Mesendoderm (in vitro differentiated cells): ENCODE measurements at regions not wholly inside any gene's neighbourhood (a gene's known extent, or its start where the extent isn't known, plus 50 kb on each side); places are given as distances from the start of the nearest gene placed in this dataset.
"Not testable (repeated sequence)": the region's sequence is repeated elsewhere in the genome, so short reads cannot be mapped to it uniquely, and the experiment has no call there.

ENCODE experiments used
- DNase-seq: peaks from one replicate; pipeline ENCODE4 v3.0.0; 2013
- H2AK5ac ChIP-seq: 2 replicates; pipeline ENCODE4 v1.6.1; 2013; ENCODE audit warnings: low read length, inconsistent platforms
- H2BK120ac ChIP-seq: 2 replicates; pipeline ENCODE4 v1.6.1; 2013; ENCODE audit warnings: low read depth, mild to moderate bottlenecking, low read length, moderate library complexity, mixed read lengths
- H2BK15ac ChIP-seq: replicated peaks from 2 replicates; pipeline ENCODE4 v1.6.1; 2013; ENCODE audit warnings: low read depth, mild to moderate bottlenecking, moderate library complexity
- H2BK5ac ChIP-seq: 2 replicates; pipeline ENCODE4 v1.6.1; 2013; ENCODE audit warnings: low read length, inconsistent platforms
- H3K18ac ChIP-seq: 2 replicates; pipeline ENCODE4 v1.6.1; 2013; ENCODE audit warnings: mild to moderate bottlenecking, low read length, mixed read lengths
- H3K23ac ChIP-seq: one replicate; pipeline ENCODE4 v1.6.1; 2013; ENCODE audit warnings: low read length
- H3K27ac ChIP-seq: 2 replicates; pipeline ENCODE4 v1.5.1; 2013; ENCODE audit warnings: low read depth, mild to moderate bottlenecking, inconsistent platforms, low read length, moderate library complexity
- H3K27me3 ChIP-seq: 2 replicates; pipeline ENCODE4 v1.6.1; 2013; ENCODE audit warnings: low read length, control low read depth, mild to moderate bottlenecking, inconsistent platforms; ENCODE audit not compliant: insufficient read depth, poor library complexity
- H3K36me3 ChIP-seq: 2 replicates; pipeline ENCODE4 v1.6.1; 2013; ENCODE audit warnings: low read length, inconsistent platforms; ENCODE audit not compliant: control insufficient read depth, insufficient read depth
- H3K4ac ChIP-seq: one replicate; pipeline ENCODE4 v1.6.1; 2013; ENCODE audit warnings: low read depth, mild to moderate bottlenecking, low read length, moderate library complexity
- H3K4me1 ChIP-seq: 2 replicates; pipeline ENCODE4 v1.6.1; 2013; ENCODE audit warnings: low read depth, low read length, inconsistent platforms; ENCODE audit not compliant: control insufficient read depth
- H3K4me2 ChIP-seq: 2 replicates; pipeline ENCODE4 v1.6.1; 2013; ENCODE audit warnings: low read length
- H3K4me3 ChIP-seq: 2 replicates; pipeline ENCODE4 v1.5.1; 2013; ENCODE audit warnings: mild to moderate bottlenecking, low read length
- H3K56ac ChIP-seq: one replicate; pipeline ENCODE4 v1.6.1; 2013; ENCODE audit warnings: low read length
- H3K79me1 ChIP-seq: 2 replicates; pipeline ENCODE4 v1.6.1; 2013; ENCODE audit warnings: low read length, inconsistent platforms
- H3K79me2 ChIP-seq: 2 replicates; pipeline ENCODE4 v1.6.1; 2013; ENCODE audit warnings: mild to moderate bottlenecking, low read length; ENCODE audit not compliant: control insufficient read depth, insufficient read depth
- H3K9ac ChIP-seq: 2 replicates; pipeline ENCODE4 v1.6.1; 2013; ENCODE audit warnings: low read length, inconsistent platforms
- H4K5ac ChIP-seq: one replicate; pipeline ENCODE4 v1.6.1; 2013; ENCODE audit warnings: low read length
- H4K8ac ChIP-seq: one replicate; pipeline ENCODE4 v1.6.1; 2013; ENCODE audit warnings: low read depth, mild to moderate bottlenecking, control low read depth, low read length, moderate library complexity
- WGBS: extraction: QIAGEN DNeasy Blood & Tissue Kit; methylation state at CpG from one replicate; pipeline ENCODE4 v1.1.7; 2013; ENCODE audit warnings: low lambda C conversion rate, missing lambda C conversion rate; ENCODE audit not compliant: insufficient coverage; ENCODE audit errors: extremely low coverage; 5-methylcytosine and 5-hydroxymethylcytosine counted together

- DNase-seq, H3K79me1 ChIP-seq, H2BK120ac ChIP-seq, H3K27me3 ChIP-seq, H3K9ac ChIP-seq, H3K79me2 ChIP-seq, H2BK5ac ChIP-seq, H3K4me1 ChIP-seq, H3K4ac ChIP-seq, H3K27ac ChIP-seq, H3K56ac ChIP-seq, H2AK5ac ChIP-seq, H3K18ac ChIP-seq, H3K23ac ChIP-seq, H3K36me3 ChIP-seq, H4K5ac ChIP-seq, H4K8ac ChIP-seq, H3K4me2 ChIP-seq, H2BK15ac ChIP-seq, H3K4me3 ChIP-seq: not testable (repeated sequence)
- WGBS, result no CpG with 5 or more reads among the region's 18 CpGs
Observed at GRCh38 chr9:90221899-90222298, 420.7 kb downstream of the DIRAS2 start.

DNA sequence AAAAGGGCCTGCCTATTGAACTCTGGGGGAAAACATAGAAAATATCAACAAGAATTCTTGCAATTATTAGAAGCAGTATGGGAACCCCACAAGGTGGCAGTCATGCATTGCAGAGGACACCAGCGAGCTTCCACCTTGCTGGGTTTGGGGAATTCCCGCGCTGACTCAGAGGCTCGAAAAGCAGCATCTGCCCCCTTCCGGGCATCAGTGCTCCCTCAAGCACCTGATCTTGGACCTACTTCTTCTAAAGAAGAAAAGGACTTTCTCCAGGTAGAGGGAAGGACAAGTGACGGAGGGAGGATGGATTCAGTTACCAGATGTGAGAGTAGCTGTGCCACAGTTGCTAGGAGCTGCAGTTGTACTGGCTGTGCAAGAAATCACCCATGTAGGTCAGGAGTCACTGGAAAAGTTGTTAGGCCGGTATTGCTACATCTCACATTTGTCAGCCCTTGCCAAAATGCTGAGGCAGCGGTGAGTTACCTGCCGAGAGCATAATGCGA, 415.7 kb downstream of the DIRAS2 start:
- not testable (repeated sequence) for H3K4me3 ChIP-seq, H3K4me1 ChIP-seq, H4K5ac ChIP-seq, H3K79me1 ChIP-seq, H2AK5ac ChIP-seq, H3K27ac ChIP-seq, H3K23ac ChIP-seq, H3K36me3 ChIP-seq, H3K9ac ChIP-seq, H3K18ac ChIP-seq, H3K4ac ChIP-seq, H2BK120ac ChIP-seq, H3K27me3 ChIP-seq, H2BK15ac ChIP-seq, H3K56ac ChIP-seq, H2BK5ac ChIP-seq, H4K8ac ChIP-seq, H3K79me2 ChIP-seq, H3K4me2 ChIP-seq
- no CpG with 5 or more reads among the region's 10 CpGs for WGBS
- peak; percentile 70 for DNase-seq

DNA sequence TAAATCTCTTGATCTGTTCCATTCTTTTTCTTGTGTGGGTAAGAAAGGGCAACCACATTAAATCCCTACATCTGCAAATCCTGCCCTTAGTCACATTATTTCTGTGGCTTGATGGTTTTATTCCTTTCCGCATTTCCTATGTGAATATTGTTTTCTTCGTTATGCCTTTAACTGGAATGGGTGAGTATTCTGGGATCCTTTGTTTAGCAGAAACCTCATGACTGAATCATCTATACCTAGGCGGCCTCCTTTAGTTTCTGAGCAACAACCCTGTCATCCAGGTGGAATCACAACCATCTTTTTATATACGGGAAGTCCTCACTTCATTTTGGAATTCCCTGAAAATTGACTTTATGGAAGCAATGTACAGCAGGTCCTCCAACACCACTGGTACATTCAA, 409.5 kb downstream of the DIRAS2 start:
- H2AK5ac ChIP-seq, H4K5ac ChIP-seq, H3K18ac ChIP-seq, H3K27me3 ChIP-seq, H3K36me3 ChIP-seq, H3K23ac ChIP-seq, H2BK120ac ChIP-seq, H2BK15ac ChIP-seq, H2BK5ac ChIP-seq, H3K56ac ChIP-seq, H3K79me1 ChIP-seq, H3K4me2 ChIP-seq, H3K27ac ChIP-seq, H3K79me2 ChIP-seq, H4K8ac ChIP-seq, DNase-seq, H3K4me1 ChIP-seq, H3K4me3 ChIP-seq, H3K9ac ChIP-seq, H3K4ac ChIP-seq: not testable (repeated sequence)
- WGBS, result no CpG with 5 or more reads among the region's 4 CpGs

GRCh38 chr9:90240541-90240940, 402.1 kb downstream of the DIRAS2 start:
- no CpG with 5 or more reads among the region's 7 CpGs for WGBS
- no peak overlapping the region for H3K56ac ChIP-seq
- no peak overlapping the region for H3K4me3 ChIP-seq

GRCh38 chr9:90245661-90246060, 397.0 kb downstream of the DIRAS2 start:
- H3K18ac ChIP-seq, result no peak overlapping the region
- H4K5ac ChIP-seq, result no peak overlapping the region
- H3K56ac ChIP-seq, result no peak overlapping the region
- no peak overlapping the region for H2BK120ac ChIP-seq
- H2AK5ac ChIP-seq, result no peak overlapping the region
- H4K8ac ChIP-seq, result no peak overlapping the region
- H3K4ac ChIP-seq, result no peak overlapping the region
- H3K79me1 ChIP-seq, result no peaks in the 10 kb centered on the region
- no peaks in the 10 kb centered on the region for H3K79me2 ChIP-seq
- WGBS, result no CpG with 5 or more reads among the region's 3 CpGs
- H3K36me3 ChIP-seq, result no peaks in the 10 kb centered on the region
- DNase-seq, result no peak
- H3K4me3 ChIP-seq, result no peak overlapping the region
- H2BK5ac ChIP-seq, result no peak overlapping the region
- H2BK15ac ChIP-seq, result no peak overlapping the region
- no peak overlapping the region for H3K27ac ChIP-seq
- H3K9ac ChIP-seq, result no peak overlapping the region
- H3K23ac ChIP-seq, result no peak overlapping the region
- no peaks in the 10 kb centered on the region for H3K27me3 ChIP-seq
- no peak overlapping the region for H3K4me2 ChIP-seq
- H3K4me1 ChIP-seq, result no peaks in the 10 kb centered on the region

More at GRCh38 chr9:90240541-90240940, 402.1 kb downstream of the DIRAS2 start:
- no peak overlapping the region for H3K4ac ChIP-seq
- H3K18ac ChIP-seq, result no peak overlapping the region
- H2BK5ac ChIP-seq, result no peak overlapping the region
- H3K79me2 ChIP-seq, result no peaks in the 10 kb centered on the region
- no peak overlapping the region for H3K4me2 ChIP-seq
- H3K27ac ChIP-seq, result no peak overlapping the region
- H3K36me3 ChIP-seq, result no peaks in the 10 kb centered on the region
- H2AK5ac ChIP-seq, result no peak overlapping the region
- no peaks in the 10 kb centered on the region for H3K4me1 ChIP-seq
- no peak overlapping the region for H4K5ac ChIP-seq
- H2BK120ac ChIP-seq, result no peak overlapping the region
- H2BK15ac ChIP-seq, result no peak overlapping the region
- H3K9ac ChIP-seq, result no peak overlapping the region
- no peaks in the 10 kb centered on the region for H3K79me1 ChIP-seq
- H3K23ac ChIP-seq, result no peak overlapping the region
- DNase-seq, result no peak
- no peaks in the 10 kb centered on the region for H3K27me3 ChIP-seq
- no peak overlapping the region for H4K8ac ChIP-seq

DNA sequence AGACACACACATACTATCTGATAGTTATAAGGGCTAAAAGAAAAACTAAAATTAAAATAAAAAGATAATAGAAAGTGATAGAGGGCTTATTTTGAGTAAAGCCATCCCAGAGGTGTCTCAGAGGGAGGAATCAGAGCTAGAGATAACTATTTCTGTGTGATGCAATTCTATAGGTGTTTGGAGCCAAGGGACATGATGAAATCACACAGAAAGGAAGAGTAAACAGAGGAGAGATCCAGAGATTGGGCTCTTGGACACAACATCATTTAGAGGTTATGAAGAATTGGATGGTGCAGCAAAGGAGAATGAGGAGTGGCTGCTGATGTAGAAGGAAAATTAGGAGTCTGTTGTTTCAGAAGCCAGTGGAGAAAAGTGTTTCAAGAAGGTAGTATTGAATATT, 393.5 kb downstream of the DIRAS2 start:
- H3K4me1 ChIP-seq, result no peaks in the 10 kb centered on the region
- H4K8ac ChIP-seq, result no peak overlapping the region
- no peaks in the 10 kb centered on the region for H3K79me2 ChIP-seq
- H4K5ac ChIP-seq, result no peak overlapping the region
- H2BK15ac ChIP-seq, result no peak overlapping the region
- H3K27ac ChIP-seq, result no peak overlapping the region
- H2BK5ac ChIP-seq, result no peak overlapping the region
- no peak overlapping the region for H3K18ac ChIP-seq
- no peak overlapping the region for H2AK5ac ChIP-seq
- no peak overlapping the region for H3K23ac ChIP-seq
- H3K36me3 ChIP-seq, result no peaks in the 10 kb centered on the region
- H3K27me3 ChIP-seq, result no peaks in the 10 kb centered on the region
- no peak overlapping the region for H2BK120ac ChIP-seq
- no peak overlapping the region for H3K4ac ChIP-seq
- no peaks in the 10 kb centered on the region for H3K79me1 ChIP-seq
- no peak overlapping the region for H3K9ac ChIP-seq
- no peak overlapping the region for H3K56ac ChIP-seq
- H3K4me2 ChIP-seq, result no peak overlapping the region
- H3K4me3 ChIP-seq, result no peak overlapping the region
- DNase-seq, result no peak
